ENCODE measurements at regions not wholly inside any gene's neighbourhood (a gene's known extent, or its start where the extent isn't known, plus 50 kb on each side); places are given as distances from the start of the nearest gene placed in this dataset.

DNA sequence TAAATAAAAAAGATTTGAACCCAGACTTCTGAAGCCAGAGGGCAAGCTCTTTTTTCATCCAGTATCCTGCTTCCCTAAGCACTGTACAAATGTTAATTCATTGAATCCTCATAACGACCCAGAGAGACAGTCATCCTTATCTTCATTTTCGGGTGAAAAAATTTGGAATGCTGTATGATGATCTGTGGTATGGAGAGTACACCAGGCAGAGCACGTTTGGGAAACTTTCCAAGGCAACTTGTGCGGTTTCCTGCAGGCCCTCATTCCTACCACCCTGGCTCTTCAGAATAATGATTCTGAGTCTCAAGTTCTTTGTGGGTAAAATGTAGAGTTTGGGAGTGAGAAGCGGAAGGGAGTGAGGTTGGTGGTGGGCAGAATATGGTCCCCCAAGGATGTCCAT, 177.9 kb upstream of the CADM1 start:
- Histone ChIP-seq H3F3A (ENCODE audit: control insufficient read depth, insufficient read depth) (no peaks in the 10 kb centered on the region), H3K36me3 (ENCODE audit: control insufficient read depth, low read length) (no peaks in the 10 kb centered on the region), H3K27me3 (ENCODE audit: control insufficient read depth, low read length) (no peaks in the 10 kb centered on the region), H3K9me2 (replicated peaks; ENCODE audit: control insufficient read depth, low read length) (no peaks in the 10 kb centered on the region), H3K4me1 (ENCODE audit: control insufficient read depth, low read length) (no peaks in the 10 kb centered on the region), H4K20me1 (ENCODE audit: control insufficient read depth, insufficient read depth, low read depth, low read length) (no peaks in the 10 kb centered on the region), H3K9me3 (ENCODE audit: control insufficient read depth, insufficient read depth, low read length) (no peaks in the 10 kb centered on the region), H3K4me2 (ENCODE audit: low read length) (no peak overlapping the region), H3K27ac (ENCODE audit: low read depth, low read length) (no peak overlapping the region), H3K4me3 (ENCODE audit: low read length) (no peak overlapping the region), H3K79me2 (ENCODE audit: control insufficient read depth, low read length) (no peaks in the 10 kb centered on the region)
- TF ChIP-seq, protein P1, sequence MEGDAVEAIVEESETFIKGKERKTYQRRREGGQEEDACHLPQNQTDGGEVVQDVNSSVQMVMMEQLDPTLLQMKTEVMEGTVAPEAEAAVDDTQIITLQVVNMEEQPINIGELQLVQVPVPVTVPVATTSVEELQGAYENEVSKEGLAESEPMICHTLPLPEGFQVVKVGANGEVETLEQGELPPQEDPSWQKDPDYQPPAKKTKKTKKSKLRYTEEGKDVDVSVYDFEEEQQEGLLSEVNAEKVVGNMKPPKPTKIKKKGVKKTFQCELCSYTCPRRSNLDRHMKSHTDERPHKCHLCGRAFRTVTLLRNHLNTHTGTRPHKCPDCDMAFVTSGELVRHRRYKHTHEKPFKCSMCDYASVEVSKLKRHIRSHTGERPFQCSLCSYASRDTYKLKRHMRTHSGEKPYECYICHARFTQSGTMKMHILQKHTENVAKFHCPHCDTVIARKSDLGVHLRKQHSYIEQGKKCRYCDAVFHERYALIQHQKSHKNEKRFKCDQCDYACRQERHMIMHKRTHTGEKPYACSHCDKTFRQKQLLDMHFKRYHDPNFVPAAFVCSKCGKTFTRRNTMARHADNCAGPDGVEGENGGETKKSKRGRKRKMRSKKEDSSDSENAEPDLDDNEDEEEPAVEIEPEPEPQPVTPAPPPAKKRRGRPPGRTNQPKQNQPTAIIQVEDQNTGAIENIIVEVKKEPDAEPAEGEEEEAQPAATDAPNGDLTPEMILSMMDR (IDR thresholded peaks at IDR 0.05; ENCODE audit: low read depth, low read length, poor library complexity, severe bottlenecking), result no peak
- TF ChIP-seq EZH2phosphoT487 (IDR thresholded peaks at IDR 0.05; ENCODE audit: borderline replicate concordance, low read length), result no peak

DNA sequence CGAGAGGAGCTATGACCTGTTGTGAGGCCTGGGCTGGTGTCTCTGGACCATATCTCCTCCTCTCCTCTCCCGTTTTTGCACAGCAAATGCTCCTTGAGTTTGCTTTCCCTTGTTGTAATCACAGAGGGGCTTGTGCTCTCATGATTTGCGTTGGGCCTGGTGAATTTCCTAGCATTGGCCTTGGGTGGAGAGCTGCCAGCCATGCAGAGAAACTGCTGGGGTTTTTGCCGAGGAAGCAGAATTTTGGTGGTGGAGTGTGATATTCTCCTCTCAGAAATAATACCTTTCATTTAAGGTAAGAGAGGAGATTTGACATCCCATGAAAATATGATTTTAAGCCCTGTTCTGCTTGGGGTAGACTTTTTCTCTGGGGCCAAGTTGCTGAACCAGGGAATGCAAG, 175.7 kb upstream of the CADM1 start:
- H4K20me1 ChIP-seq (ENCODE audit: control insufficient read depth, insufficient read depth, low read depth, low read length), result no peaks in the 10 kb centered on the region
- no peak overlapping the region for H3K4me3 ChIP-seq (ENCODE audit: low read length)
- no peaks in the 10 kb centered on the region for H3K9me2 ChIP-seq (replicated peaks; ENCODE audit: control insufficient read depth, low read length)
- TF ChIP-seq, protein P1 (IDR thresholded peaks at IDR 0.05; ENCODE audit: low read depth, low read length, poor library complexity, severe bottlenecking), result no peak
- H3K79me2 ChIP-seq (ENCODE audit: control insufficient read depth, low read length), result no peaks in the 10 kb centered on the region
- no peaks in the 10 kb centered on the region for H3K27me3 ChIP-seq (ENCODE audit: control insufficient read depth, low read length)
- no peaks in the 10 kb centered on the region for H3F3A ChIP-seq (ENCODE audit: control insufficient read depth, insufficient read depth)
- H3K4me1 ChIP-seq (ENCODE audit: control insufficient read depth, low read length), result no peaks in the 10 kb centered on the region
- no peak overlapping the region for H3K27ac ChIP-seq (ENCODE audit: low read depth, low read length)
- no peaks in the 10 kb centered on the region for H3K36me3 ChIP-seq (ENCODE audit: control insufficient read depth, low read length)
- H3K4me2 ChIP-seq (ENCODE audit: low read length), result no peak overlapping the region
- no peaks in the 10 kb centered on the region for H3K9me3 ChIP-seq (ENCODE audit: control insufficient read depth, insufficient read depth, low read length)

DNA sequence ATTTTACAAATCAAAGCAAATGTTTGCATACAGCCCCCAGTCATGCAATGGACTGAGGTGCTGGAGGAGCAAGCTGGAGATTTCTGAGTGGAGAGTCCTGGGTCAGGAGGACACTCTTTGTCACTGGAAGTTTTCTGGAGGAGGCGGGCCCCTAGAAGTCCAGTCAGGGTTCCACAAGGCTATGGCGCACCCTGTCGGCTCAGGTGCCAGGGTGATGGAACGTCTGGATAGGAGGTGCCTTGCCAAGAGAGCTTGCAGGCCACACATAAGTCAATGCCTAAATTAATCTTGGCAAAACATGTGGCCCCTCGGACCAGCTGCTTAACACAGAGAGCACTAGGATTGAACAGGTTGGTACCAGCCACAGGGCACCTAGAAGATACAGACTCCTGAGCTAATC, 174.7 kb upstream of the CADM1 start:
- TF ChIP-seq EZH2phosphoT487 (IDR thresholded peaks at IDR 0.05; ENCODE audit: borderline replicate concordance, low read length), result no peak
- TF ChIP-seq, protein P1 (IDR thresholded peaks at IDR 0.05; ENCODE audit: low read depth, low read length, poor library complexity, severe bottlenecking), result no peak
- Histone ChIP-seq H3K4me1 (ENCODE audit: control insufficient read depth, low read length) (no peaks in the 10 kb centered on the region), H3K27ac (ENCODE audit: low read depth, low read length) (no peak overlapping the region), H4K20me1 (ENCODE audit: control insufficient read depth, insufficient read depth, low read depth, low read length) (no peaks in the 10 kb centered on the region), H3K36me3 (ENCODE audit: control insufficient read depth, low read length) (no peaks in the 10 kb centered on the region), H3K9me3 (ENCODE audit: control insufficient read depth, insufficient read depth, low read length) (no peaks in the 10 kb centered on the region), H3F3A (ENCODE audit: control insufficient read depth, insufficient read depth) (no peaks in the 10 kb centered on the region), H3K79me2 (ENCODE audit: control insufficient read depth, low read length) (no peaks in the 10 kb centered on the region), H3K9me2 (replicated peaks; ENCODE audit: control insufficient read depth, low read length) (no peaks in the 10 kb centered on the region), H3K27me3 (ENCODE audit: control insufficient read depth, low read length) (no peaks in the 10 kb centered on the region), H3K4me3 (ENCODE audit: low read length) (no peak overlapping the region), H3K4me2 (ENCODE audit: low read length) (no peak overlapping the region)

DNA sequence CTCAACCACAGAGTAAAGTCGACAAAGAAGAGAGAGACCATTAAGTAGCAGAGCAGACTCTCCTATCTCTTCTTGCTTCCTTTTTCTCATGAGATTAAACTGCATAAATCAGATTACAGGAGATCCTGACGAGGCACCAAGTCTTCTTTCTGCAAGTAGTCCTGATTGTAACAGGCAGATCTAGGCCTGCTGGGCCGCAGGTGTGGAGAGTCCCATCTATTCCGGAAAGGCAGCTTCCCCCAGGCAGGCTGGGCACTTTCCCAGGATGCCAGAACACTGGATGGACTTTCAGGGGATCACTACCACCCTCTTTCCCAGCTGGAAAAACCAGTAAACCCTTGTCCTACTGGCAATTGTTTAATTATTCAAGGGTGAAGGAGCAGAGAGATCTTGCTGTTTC, 173.0 kb upstream of the CADM1 start:
- no peak for TF ChIP-seq EZH2phosphoT487 (IDR thresholded peaks at IDR 0.05; ENCODE audit: borderline replicate concordance, low read length)
- TF ChIP-seq, protein P1 (IDR thresholded peaks at IDR 0.05; ENCODE audit: low read depth, low read length, poor library complexity, severe bottlenecking), result no peak
- Histone ChIP-seq H3K27ac (ENCODE audit: low read depth, low read length) (no peak overlapping the region), H3K4me2 (ENCODE audit: low read length) (no peak overlapping the region), H3K27me3 (ENCODE audit: control insufficient read depth, low read length) (no peaks in the 10 kb centered on the region), H3K9me3 (ENCODE audit: control insufficient read depth, insufficient read depth, low read length) (no peaks in the 10 kb centered on the region), H3K4me3 (ENCODE audit: low read length) (no peak overlapping the region), H4K20me1 (ENCODE audit: control insufficient read depth, insufficient read depth, low read depth, low read length) (no peaks in the 10 kb centered on the region), H3K79me2 (ENCODE audit: control insufficient read depth, low read length) (no peaks in the 10 kb centered on the region), H3K36me3 (ENCODE audit: control insufficient read depth, low read length) (no peaks in the 10 kb centered on the region), H3K4me1 (ENCODE audit: control insufficient read depth, low read length) (no peaks in the 10 kb centered on the region), H3F3A (ENCODE audit: control insufficient read depth, insufficient read depth) (no peaks in the 10 kb centered on the region), H3K9me2 (replicated peaks; ENCODE audit: control insufficient read depth, low read length) (no peaks in the 10 kb centered on the region)

All from DOHH2 (cell line).